HG02938 (cell line): ENCODE measurements at regions not wholly inside any gene's neighbourhood (a gene's known extent, or its start where the extent isn't known, plus 50 kb on each side); places are given as distances from the start of the nearest gene placed in this dataset.

Source experiments
- ATAC-seq: cut with Tn5 transposase; IDR thresholded peaks from one replicate; pipeline ENCODE4 v1.9.1; 2021; ENCODE audit warnings: mild to moderate bottlenecking, moderate library complexity; ENCODE audit not compliant: unreplicated experiment

DNA sequence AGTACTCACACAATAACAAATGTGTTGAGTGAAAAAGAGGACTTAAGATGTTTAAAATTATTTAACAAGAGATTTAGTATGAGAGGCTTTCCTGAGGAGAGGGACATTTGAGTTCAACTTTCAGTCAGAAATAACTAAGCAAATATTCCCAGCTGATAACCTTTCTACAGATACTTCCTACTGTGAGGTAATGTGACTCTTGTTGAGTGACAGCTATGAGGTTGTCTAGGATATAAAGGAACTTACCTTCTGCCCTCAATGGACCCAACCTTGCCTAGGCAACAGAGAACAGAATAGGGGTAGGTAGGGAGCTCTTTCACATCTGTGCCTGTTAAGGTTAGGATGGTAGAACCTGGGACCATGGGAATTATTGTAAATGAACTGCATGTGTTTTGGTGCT is 54.7 kb downstream of the GLUD2 start:
- ATAC-seq: no peak

DNA sequence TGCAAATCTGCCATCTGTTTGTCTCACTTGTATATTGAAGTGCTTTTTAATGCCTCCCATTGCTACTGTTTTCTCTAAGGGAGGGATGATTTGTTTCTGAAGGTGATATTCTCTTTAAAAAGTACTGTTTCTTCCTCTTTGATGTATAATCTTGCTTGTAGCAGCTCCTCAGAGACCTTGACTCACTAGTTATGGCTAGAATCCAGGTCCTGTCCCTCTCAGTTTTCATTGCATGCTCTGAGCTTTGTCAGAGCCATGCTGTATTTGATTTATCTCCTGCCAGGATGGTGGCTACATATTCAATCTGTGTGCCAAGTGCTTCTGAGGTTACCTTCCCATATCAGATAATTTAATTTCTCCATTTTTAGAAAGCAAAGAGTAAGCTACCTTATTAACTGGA is 56.0 kb downstream of the GLUD2 start:
- no peak for ATAC-seq

DNA sequence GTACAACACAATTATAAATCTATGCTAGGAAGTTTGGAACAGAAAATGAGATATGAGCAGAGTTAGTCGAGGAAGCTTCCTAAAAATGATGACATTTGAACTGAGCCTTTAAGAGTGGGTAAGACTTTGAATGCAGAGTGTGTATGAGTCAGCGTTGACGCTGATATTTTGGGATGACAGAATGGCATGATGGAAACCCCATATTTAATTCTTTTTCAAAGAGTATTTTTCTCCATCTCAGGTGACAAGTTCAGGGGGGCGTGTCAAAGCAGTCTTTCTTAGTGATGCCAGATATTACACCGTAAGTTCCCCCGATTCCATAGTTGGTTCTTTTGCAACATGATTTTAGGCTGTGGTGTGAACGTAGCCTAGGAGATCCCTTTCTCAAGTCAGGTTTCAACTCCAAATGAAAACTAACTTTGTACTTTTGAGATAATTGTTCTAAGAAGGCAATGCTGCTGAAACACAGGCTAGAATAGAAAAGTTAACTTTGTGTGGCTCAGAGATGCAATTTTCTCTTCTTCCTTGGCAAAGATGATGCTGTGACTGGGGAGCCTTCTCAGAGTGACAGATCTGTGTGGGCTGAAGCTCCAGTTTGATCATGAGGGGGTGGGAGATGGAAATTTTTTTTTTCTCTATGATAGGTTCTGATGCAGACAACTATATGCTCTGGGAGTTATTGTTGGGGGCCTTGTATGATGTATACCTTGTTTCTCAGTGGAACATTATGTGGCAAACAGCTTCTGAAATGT is 59.2 kb downstream of the GLUD2 start:
- no peak for ATAC-seq

DNA sequence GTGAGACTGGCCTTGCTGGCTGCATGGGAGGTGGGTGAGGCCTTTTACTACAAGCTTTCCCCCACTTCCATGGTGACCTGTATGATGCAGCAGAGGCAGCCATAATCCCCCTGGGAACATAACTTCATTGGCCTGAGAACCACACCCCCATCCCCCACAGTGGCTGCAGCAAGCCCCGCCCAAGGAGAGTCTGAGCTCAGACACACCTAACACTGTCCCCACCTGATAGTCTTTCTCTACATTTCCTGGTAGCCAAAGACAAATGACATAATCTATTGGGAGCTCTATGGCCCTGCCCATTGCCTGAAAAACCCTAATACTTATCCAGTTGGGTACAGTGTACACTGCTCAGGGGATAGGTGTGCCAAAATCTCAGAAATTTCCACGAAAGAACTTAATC is 62.6 kb downstream of the GLUD2 start:
- ATAC-seq: no peak

DNA sequence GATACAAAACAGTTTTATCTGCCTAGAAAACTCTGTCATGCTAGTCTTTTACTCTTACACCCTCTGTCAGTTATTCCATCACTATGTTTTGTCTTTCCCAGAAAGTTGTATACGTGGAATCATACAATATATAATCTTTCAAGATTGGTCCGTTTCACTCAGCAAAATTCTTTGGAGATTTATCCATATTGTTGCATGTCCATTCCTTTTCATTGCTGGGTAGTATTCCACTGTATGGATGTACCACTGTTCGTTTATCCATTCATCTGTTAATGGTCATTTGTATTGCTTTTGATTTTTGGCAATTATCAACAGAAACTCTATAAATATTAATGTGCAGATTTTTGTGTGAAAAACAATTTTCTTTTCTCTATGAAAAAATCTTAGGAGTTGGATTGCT is 63.1 kb downstream of the GLUD2 start:
- ATAC-seq: no peak

DNA sequence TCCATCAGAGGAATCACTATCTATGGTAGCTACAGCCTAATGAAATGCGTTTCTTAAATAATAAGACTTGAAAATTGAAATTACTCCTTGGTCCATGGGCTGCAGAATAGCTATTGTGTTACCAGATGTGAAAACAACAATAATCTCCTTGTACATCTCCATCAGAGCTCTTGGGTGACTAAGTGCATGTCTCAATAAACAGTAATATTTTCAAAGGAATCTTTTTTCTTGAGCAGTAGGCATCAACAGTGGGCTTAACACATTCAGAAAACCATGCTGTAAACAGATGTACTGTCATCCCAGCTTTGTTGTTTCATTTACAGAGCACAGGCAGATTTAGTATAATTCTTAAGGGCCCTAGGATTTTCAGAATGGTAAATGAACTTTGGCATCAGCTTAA is 67.3 kb downstream of the GLUD2 start:
- no peak for ATAC-seq

DNA sequence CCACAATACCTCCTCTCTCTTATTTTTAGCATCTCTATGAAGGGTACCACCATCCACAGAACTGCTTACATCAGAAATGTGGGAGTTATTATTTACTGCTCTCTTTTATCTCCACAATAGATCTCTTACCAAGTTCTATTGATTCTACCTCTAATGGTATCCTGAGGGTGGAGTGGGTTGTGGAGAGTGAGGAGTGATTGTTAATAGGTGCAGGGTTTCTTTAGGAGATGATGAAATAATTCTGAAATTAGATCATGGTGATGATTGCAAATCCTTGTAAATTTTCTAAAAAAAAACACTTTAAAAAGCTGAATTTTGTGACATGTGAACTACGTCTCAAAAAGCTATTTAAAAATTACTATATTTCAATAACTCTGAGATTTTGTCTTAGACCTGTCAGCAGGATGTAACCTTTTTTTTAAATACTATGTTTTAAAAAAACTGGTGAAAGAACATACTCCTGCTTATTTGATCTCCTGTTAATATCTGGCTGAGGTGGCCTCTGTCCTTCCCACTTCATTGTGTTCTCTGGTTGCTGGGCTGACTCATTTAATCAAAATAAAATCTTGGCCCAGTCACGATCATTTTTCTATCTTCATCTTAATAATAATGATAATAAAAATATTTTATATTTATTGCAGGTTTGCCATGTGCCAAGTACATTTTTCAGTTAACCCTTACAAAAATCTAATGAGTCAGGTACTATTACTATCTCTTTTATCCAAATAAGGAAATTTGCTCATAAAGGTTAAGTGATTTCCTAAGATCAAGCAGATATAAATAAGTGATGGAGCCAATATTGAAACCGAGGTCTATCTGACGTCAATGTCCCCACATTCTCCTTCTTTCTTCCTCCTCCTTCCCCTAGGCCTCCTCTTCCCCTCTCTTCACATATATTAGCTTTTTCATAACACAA is 73.5 kb downstream of the GLUD2 start:
- no peak for ATAC-seq

DNA sequence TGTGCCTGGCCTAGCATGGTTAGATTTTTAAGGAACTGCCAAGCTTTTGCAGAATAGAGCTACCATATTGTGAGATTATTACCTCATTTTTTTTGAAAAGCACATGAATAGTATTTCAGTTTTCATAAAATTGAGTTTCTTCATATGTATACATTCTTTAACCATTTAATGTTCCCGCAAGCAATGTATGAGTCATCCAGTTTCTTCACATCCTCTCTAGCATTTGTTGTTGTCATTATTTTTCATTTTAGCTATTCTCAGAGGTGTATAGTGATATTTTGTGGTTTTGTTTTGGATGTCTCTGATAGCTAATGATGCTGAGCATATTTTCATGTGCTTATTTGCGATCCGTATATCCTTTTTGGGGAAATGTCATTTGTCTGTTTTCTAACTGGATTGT is 74.9 kb downstream of the GLUD2 start:
- ATAC-seq: no peak

DNA sequence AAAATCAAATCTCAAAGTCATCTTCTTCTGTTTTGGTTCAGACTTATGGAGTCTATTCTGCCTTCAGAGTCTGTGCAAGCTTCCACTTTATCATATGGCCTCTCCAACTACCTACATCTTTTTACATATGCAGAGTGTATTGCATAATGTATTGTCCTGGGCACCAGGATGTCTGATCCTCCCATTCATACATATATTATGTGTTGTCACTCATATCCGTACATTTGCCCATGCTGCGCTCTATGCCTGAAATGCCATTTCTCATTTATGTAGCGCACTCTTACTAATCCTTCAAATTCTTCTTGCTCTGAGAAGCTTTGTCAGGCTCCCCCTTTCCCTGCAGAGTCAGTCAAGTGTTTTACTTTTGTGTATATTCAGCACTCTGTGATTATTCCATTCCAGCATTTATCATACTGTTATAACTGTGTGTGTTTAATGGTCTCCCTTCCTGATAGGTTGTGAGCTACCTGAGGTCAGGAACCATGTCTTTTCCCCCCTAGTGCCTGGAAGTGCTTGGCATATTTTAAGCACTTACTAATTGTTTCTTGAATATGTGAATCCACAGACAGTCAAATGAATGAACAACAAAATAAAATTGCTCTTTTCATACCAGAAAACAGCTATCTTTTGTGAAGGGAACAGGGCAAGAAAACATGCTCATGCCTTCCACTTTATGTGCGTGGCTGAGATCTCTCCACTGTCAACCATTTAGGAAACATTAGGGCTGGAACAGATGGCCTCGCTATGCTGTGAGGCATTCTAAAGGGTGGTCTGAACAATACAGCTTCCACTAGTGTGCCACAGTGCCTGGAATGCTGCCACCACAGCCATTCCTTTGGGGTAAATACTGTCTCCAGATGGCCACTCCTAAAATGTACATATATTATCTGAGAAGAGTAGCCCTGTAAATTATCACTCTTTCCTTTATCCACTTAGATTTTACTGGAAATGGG is 81.8 kb downstream of the GLUD2 start:
- ATAC-seq: no peak

DNA sequence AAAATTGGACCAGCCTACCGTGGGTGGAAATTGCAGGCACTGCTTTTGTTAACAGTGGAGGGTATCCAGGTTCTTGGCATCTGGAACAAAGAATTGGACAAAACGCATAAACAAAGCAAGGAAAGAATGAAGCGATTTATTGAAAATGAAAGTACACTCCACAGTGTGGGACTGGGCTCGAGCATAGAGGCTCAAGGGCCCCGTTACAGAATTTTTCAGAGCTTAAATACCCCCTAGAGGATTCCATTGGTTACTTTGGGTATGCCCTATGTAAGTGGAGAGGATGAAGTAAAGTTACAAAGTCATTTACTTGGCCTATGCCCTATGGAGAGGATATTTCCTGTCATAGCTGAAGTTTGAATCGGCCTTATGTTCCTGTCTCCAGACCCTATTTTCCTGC is 85.3 kb downstream of the GLUD2 start:
- no peak for ATAC-seq

DNA sequence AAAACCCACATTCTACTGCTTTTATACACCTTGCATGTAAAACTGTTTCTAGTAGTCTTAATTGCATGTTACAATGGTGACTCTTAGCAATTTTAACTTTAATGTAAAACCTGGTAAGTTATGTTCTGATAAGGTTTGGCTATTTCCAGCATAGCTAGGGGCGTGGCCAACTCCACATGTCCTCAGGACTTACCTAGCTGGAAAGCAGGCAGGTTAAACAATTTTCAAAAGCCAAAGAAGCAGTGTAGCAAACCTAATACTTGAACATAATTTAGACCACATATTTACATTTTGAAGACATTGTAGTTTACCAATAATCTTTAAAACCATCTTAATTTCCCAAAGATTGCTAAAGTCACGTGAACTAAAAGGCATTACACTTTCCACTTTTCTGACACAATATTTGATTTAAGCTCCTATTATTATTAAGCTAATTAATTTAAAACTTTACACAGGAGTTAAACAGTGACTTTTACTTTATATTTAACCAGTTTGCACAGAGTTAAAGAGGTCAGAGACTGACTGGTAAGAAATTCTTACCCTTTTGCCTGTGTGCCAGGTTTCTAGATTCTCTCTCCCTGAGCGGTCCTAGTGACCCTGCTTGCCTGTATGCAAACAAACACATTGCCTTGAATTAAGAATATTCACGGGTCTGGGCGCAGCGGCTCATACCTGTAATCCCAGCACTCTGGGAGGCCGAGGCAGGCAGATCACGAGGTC is 88.2 kb downstream of the GLUD2 start:
- ATAC-seq: no peak

DNA sequence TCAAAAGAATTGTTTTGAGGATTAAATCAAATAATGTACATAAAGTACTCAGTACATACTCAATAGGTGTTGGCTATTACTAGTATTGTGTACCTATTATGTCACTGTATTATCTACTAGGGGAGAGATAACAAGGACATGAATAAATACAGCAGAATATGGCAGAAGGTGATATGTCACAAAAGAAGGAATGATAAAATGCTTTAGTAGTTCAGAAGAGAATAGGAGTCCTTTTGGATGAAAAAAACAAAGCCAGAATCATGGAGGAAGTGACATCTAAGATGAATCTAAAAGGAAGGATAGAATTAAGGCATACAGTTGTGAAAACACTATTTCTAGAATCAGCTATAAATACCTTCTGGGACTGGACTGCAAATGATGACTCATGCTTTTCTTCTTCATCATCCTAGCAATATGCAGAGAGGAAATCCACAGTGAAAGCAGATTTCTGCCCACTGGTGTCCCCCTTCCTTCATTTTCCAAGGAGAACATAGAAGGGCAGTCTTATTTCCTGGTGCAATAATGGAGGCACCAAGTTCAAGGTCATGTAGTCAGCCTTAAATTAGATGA is 98.7 kb downstream of the GLUD2 start:
- ATAC-seq: no peak

DNA sequence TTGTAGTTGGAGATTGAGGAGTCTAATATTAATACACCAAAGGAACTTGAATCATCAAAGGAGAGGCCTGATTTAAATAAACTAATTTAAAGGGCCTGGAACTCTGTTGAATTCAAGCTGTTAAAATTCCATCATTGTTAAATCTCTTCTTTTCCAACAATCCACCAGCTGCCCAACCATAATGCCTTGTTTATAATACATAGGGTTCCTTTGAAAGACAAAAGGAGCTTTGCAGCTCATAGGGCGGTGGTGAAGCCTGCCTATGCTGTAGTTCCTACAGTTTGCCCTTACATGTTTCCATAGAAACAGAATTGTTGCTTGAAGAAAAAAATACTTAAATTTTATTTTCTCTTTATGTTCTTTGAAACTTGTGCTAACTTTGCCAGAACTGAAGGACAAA is 102.8 kb downstream of the GLUD2 start:
- ATAC-seq: no peak

DNA sequence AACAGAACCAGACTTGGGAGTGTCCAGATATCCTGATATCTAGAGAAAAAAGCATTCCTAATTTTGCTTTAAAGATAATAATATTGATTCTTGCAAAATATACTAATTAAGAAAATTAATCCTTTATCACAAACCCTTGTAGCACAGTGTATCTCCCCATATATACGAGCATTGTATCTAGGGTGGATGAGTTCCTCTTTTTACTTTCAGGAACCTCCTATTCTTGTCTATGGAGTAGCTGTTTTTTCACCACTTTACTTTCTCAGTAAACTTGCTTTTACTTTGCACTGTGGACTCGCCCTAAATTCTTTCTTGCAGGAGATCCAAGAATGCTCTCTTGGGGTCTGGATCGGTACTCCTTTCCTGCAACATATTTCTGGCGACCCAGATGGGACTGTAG is 103.9 kb downstream of the GLUD2 start:
- peak; percentile 79 for ATAC-seq

DNA sequence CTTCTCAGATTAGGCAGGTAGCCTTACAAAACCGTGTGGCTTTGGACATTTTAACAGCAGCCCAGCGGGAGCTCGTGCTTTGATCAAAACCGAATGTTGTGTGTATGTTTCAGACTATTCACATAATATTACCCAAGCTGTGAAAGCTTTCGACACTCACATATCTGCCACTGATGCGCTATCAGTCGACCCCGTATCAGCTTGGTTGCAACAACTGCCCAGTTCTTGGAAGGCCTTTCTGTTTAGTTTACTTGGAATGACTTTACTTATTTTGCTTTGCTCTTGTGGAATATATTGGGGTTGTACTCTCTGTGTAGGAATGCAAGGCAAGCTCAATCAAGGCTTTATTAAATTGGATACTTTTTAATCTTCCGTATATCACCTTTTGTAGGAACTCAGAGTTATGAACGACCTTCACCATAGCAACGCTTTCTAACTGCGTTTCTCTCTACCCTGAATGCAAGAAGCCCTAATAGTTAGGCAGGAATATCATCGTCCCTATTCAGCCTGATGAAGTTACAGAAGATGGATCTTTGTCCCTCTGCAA is 107.5 kb downstream of the GLUD2 start:
- no peak for ATAC-seq

DNA sequence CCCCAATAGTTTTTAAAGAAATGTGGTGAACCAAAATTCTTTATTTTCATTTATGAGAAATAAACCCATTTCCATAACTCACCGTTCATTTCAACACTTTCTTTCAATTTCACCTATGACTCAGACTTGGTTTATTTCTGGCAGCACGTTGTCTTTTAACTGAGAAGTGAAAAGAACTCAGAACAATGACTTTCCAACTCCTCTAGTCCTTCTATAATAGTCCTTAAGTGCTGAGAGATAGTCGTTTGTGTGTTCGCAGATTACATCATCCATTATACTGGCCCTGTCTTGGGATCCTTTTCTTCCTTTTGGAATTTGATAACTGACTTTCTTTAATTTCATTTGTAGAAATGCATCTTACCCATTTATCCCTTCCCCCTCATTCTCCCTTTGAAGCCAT is 113.6 kb downstream of the GLUD2 start:
- peak; percentile 87 for ATAC-seq

DNA sequence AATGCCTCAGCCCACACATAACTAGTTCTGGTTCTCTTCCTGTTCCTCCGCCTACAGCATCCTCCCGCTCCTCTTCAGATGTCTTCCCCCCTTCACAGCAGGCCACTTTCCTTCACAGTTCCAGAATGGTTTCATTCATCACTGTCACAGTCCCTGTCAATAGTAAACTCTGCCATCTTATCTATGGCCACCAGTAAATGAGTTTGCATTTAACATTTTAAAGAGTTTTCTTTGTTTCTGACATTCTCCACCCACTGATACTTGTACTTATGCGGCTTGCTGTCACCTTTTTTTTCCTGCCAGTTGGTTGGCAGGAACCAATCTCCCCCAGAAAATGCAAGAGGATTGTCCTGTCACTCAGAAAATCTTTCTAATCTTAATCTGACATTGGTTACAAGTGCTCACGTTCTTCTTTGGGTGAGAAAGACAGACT is 114.1 kb downstream of the GLUD2 start:
- peak; percentile 53 for ATAC-seq

DNA sequence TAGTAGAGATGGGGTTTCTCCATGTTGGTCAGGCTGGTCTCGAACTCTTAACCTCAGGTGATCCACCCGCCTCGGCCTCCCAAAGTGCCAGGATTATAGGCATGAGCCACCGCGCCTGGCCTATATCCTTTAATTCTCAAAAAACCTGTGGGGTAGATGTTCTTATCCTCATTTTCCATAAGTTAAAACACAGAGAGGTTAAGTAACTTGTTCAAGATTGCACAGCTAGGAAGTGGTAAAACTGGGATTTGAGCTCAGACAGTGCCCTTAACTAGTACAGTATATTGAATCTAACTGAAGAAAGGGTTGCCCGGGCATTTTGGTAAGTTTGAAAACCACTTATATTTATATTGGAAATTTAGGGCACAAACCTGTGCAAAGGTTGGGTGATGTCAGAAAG is 116.0 kb downstream of the GLUD2 start:
- no peak for ATAC-seq

DNA sequence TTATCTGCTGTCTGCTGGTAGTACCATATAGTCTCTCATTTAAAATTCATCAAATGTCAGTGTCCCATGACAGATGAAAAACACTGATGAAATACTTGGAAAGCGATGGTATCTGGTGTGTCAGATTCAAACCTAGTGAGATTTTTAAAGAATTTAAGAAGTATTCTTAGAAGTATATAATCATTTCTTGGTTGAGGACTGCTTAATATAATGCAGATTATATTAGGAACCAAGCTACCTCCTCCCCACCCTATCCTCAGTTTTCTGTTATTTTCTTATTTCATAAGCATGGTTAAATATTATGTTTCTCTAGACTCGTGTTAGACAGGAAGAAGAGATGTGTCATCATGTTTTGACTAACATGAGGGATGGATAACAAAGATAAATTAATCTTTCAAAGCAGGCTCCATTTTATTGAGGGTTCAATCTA is 118.5 kb downstream of the GLUD2 start:
- ATAC-seq: no peak
